H1 (cell line): ENCODE measurements at regions not wholly inside any gene's neighbourhood (a gene's known extent, or its start where the extent isn't known, plus 50 kb on each side); places are given as distances from the start of the nearest gene placed in this dataset.

Experiments used
- ASH2L ChIP-seq: fragments of 200-600, 300-600 bp; sonication (generic); IDR thresholded peaks from one replicate; pipeline ENCODE4 v1.7.1; 2017; ENCODE audit warnings: low read length
- MAX ChIP-seq: IDR thresholded peaks from 2 replicates; pipeline ENCODE4 v1.6.1; 2012; ENCODE audit warnings: inconsistent platforms
- SRF ChIP-seq: IDR thresholded peaks from 2 replicates; pipeline ENCODE4 v1.6.1; 2011; ENCODE audit warnings: mild to moderate bottlenecking, low read depth, low read length, moderate library complexity
- TEAD4 ChIP-seq: IDR thresholded peaks from 2 replicates; pipeline ENCODE4 v1.6.1; 2012; ENCODE audit warnings: low read depth, low read length, inconsistent platforms, mixed read lengths
- TF ChIP-seq, protein P1 (sequence below): IDR thresholded peaks from 2 replicates; pipeline ENCODE4 v1.6.1; 2012; ENCODE audit warnings: inconsistent platforms

DNA sequence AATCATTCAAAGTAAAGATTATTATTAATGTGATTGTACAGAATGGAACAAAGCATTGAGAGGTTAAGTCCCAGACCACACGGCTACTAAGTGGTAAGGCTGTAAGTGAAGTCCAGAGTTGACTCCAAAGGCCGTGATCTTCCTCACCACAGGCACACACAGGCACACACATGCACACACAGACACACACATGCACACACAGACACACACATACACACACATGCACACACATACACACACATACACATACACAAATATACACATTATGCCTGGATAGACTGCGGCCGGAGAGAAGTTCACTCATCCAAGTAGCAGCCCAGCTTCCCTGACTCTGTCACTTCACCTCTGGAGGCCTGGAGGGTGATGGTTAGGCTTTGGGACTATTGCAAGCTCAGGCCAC is 121.9 kb downstream of the HLX start:
- no peak for TF ChIP-seq ASH2L
- TF ChIP-seq MAX: no peak
- TF ChIP-seq SRF: no peak
- TF ChIP-seq TEAD4: no peak
- TF ChIP-seq, protein P1, sequence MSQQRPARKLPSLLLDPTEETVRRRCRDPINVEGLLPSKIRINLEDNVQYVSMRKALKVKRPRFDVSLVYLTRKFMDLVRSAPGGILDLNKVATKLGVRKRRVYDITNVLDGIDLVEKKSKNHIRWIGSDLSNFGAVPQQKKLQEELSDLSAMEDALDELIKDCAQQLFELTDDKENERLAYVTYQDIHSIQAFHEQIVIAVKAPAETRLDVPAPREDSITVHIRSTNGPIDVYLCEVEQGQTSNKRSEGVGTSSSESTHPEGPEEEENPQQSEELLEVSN: no peak
